A549 (cell line): ENCODE measurements at regions not wholly inside any gene's neighbourhood (a gene's known extent, or its start where the extent isn't known, plus 50 kb on each side); places are given as distances from the start of the nearest gene placed in this dataset.

ENCODE experiments used
- ATAC-seq, 2 experiments: fragments of 200-7000 bp in 1 of 2; fragments of >200 bp in 1 of 2; cut with Nextera tagmentation in 1 of 2; cut with Tn5 transposase in 1 of 2; 3 replicates each; pipeline versions ENCODE4 v1.8.0 to v1.9.1; 2018 to 2020; ENCODE audit warnings: mild to moderate bottlenecking in 1 of 2, moderate library complexity in 1 of 2
- CTCF ChIA-PET: fragments of 300-600 bp; sonication (Branson Sonifier 250); formaldehyde crosslinking; extraction: SDS; loops from one replicate; lab custom pipeline; 2021; ENCODE audit warnings: antibody characterized with exemption, inconsistent platforms; lab: Yijun Ruan, JAX
- POLR2A ChIA-PET: fragments of 350-600 bp; formaldehyde crosslinking; extraction: SDS; loops from one replicate; lab custom pipeline; 2021; ENCODE audit warnings: antibody characterized with exemption, inconsistent platforms; lab: Yijun Ruan, JAX
- DNase-seq, 2 experiments: peaks; one replicate each; pipeline versions ENCODE4 v3.0.0 to v3.0.0-alpha.2; 2011 to 2016; ENCODE audit warnings: low read depth in 1 of 2, low spot score in 1 of 2
- FAIRE-seq: peaks from 2 replicates; lab custom pipeline; 2011; peaks lifted over from hg19 to GRCh38; lab: Jason Lieb, UNC
- H3K27ac ChIP-seq, 2 experiments: fragments of >200 bp; sonication (Bioruptor Twin); formaldehyde crosslinking; 3 replicates each; pipeline ENCODE4 v1.5.1; 2016 to 2017
- H3K4me1 ChIP-seq: fragments of >200 bp; sonication (Bioruptor Twin); formaldehyde crosslinking; 3 replicates; pipeline ENCODE4 v1.6.1; 2016
- H3K4me2 ChIP-seq: fragments of >200 bp; sonication (Bioruptor Twin); formaldehyde crosslinking; 3 replicates; pipeline ENCODE4 v1.6.1; 2016
- H3K4me3 ChIP-seq: fragments of >200 bp; sonication (Bioruptor Twin); formaldehyde crosslinking; 3 replicates; pipeline ENCODE4 v1.5.1; 2016
- H3K9me3 ChIP-seq: fragments of >200 bp; sonication (Bioruptor Twin); formaldehyde crosslinking; 3 replicates; pipeline ENCODE4 v1.6.1; 2016
- CBX8 ChIP-seq: fragments of 200-600 bp; sonication (generic); IDR thresholded peaks from 2 replicates; pipeline ENCODE4 v1.6.1; 2016
- CEBPB ChIP-seq, 2 experiments: fragments of >200 bp in 1 of 2; sonication (Bioruptor Twin) in 1 of 2; formaldehyde crosslinking in 1 of 2; IDR thresholded peaks; 2 replicates each; pipeline ENCODE4 v1.6.1; 2012 to 2016
- CHD2 ChIP-seq: fragments of 150-350 bp; IDR thresholded peaks from 2 replicates; pipeline ENCODE4 v1.6.1; 2014; ENCODE audit warnings: low read length; ENCODE audit not compliant: partially characterized antibody
- CHD4 ChIP-seq: fragments of 200-600 bp; sonication (generic); IDR thresholded peaks from 2 replicates; pipeline ENCODE4 v1.6.1; 2016; ENCODE audit warnings: antibody characterized with exemption, mild to moderate bottlenecking, borderline replicate concordance
- ELK1 ChIP-seq: fragments of 150-350 bp; IDR thresholded peaks from 2 replicates; pipeline ENCODE4 v1.6.1; 2014; ENCODE audit warnings: low read depth, mild to moderate bottlenecking, low read length
- ESRRA ChIP-seq: fragments of 150-350 bp; IDR thresholded peaks from 2 replicates; pipeline ENCODE4 v1.6.1; 2014; ENCODE audit warnings: mild to moderate bottlenecking, low read length, borderline replicate concordance
- FOSL2 ChIP-seq, 2 experiments: fragments of 450-650 bp in 1 of 2; fragments of >200 bp in 1 of 2; sonication (Bioruptor Twin) in 1 of 2; formaldehyde crosslinking; IDR thresholded peaks; 2 replicates each; pipeline versions ENCODE4 v1.5.0 to v1.6.1; 2016 to 2020; ENCODE audit warnings: mild to moderate bottlenecking in 1 of 2, moderate library complexity in 1 of 2
- HES2 ChIP-seq: fragments of >200 bp; sonication (Bioruptor Twin); formaldehyde crosslinking; IDR thresholded peaks from 2 replicates; pipeline ENCODE4 v1.6.1; 2016
- HMGXB4 ChIP-seq: fragments of 250-450 bp; sonication (Bioruptor Pico); IDR thresholded peaks from 2 replicates; pipeline ENCODE4 v1.5.0; 2021; ENCODE audit warnings: mild to moderate bottlenecking, moderate library complexity, borderline replicate concordance
- JUN ChIP-seq, 2 experiments: fragments of >200 bp; sonication (Bioruptor Twin); formaldehyde crosslinking; IDR thresholded peaks; 2 replicates in 1 of 2; 3 replicates in 1 of 2; pipeline ENCODE4 v1.6.1; 2016 to 2017
- KDM5A ChIP-seq: fragments of 200-600 bp; sonication (generic); IDR thresholded peaks from 2 replicates; pipeline ENCODE4 v1.6.1; 2016; ENCODE audit warnings: antibody characterized with exemption, mild to moderate bottlenecking
- MAFK ChIP-seq: fragments of 450-650 bp; IDR thresholded peaks from 2 replicates; pipeline ENCODE4 v1.6.1; 2014; ENCODE audit not compliant: partially characterized antibody
- NPAS2 ChIP-seq: fragments of 250-450 bp; sonication (Bioruptor Pico); IDR thresholded peaks from 2 replicates; pipeline ENCODE4 v1.8.0; 2022; ENCODE audit warnings: mild to moderate bottlenecking, moderate library complexity, borderline replicate concordance
- NR3C1 ChIP-seq: fragments of >200 bp; sonication (Bioruptor Twin); formaldehyde crosslinking; IDR thresholded peaks from 3 replicates; pipeline ENCODE4 v1.6.1; 2017
- TP53 ChIP-seq: fragments of 250-450 bp; sonication (Bioruptor Pico); IDR thresholded peaks from 2 replicates; pipeline ENCODE4 v1.5.0; 2021; ENCODE audit warnings: mild to moderate bottlenecking, moderate library complexity
- WGBS: methylation state at CpG from one replicate; pipeline ENCODE4 v1.1.6; 2017; ENCODE audit errors: missing lambda C conversion rate; 5-methylcytosine and 5-hydroxymethylcytosine counted together
- TF ChIP-seq, protein P1 (sequence below): fragments of 450-650 bp; IDR thresholded peaks from 2 replicates; pipeline ENCODE4 v1.6.1; 2014; ENCODE audit warnings: antibody characterized with exemption
- TF ChIP-seq, protein P2 (sequence below): fragments of >200 bp; sonication (Bioruptor Twin); formaldehyde crosslinking; IDR thresholded peaks from 3 replicates; pipeline ENCODE4 v1.5.1; 2016
- TF ChIP-seq, protein P3 (sequence below): IDR thresholded peaks from 2 replicates; pipeline ENCODE4 v1.6.1; 2012
- TF ChIP-seq, protein P4 (sequence below): IDR thresholded peaks from 2 replicates; pipeline ENCODE4 v1.6.1; 2012
- TF ChIP-seq, protein P5 (sequence below): fragments of 200-600 bp; sonication (generic); IDR thresholded peaks from 2 replicates; pipeline ENCODE4 v1.6.1; 2016; ENCODE audit warnings: antibody characterized with exemption, mild to moderate bottlenecking, moderate library complexity

DNA sequence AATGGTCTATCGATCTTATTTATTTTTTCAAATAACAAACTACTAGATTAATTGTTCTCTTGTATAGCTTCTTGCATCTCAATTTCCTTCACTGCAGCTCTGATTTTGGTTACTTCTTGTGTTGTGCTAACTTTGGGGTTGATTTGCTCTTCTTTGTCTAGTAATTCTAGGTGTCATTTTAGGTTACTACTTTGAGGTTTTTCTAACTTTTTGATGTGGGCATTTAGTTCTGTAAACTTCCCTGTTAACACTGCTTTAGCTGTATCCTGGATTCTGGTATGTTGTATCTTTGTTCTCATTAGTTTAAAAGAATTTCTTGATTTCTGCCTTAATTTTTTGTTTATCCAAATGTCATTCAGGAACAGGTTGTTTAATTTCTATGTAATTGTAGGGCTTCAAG lies 1188.0 kb downstream of the DNAJB9 start:
- H3K9me3 ChIP-seq, result no peaks in the 10 kb centered on the region

GRCh38 chr7:109763611-109764010 lies 1193.9 kb downstream of the DNAJB9 start:
- DNase-seq (no peak), ATAC-seq (no peak), FAIRE-seq (no peak)
- Histone ChIP-seq H3K4me3 (no peak overlapping the region), H3K4me1 (no peaks in the 10 kb centered on the region), H3K27ac (no peak overlapping the region), H3K4me2 (no peak overlapping the region), H3K9me3 (no peaks in the 10 kb centered on the region)
- TF ChIP-seq CBX8 (no peak), HMGXB4 (CRISPR knock-in tag) (no peak), JUN (IDR thresholded peaks at IDR 0.05) (no peak)
- 12% methylated on average over 3 of the region's 3 CpGs for WGBS
- CTCF ChIA-PET, result interaction anchor here (0.6 kb wide), 1 partner anchor 297 kb away, joined by 3 read pairs; no protein-coding TSS in a partner anchor
- POLR2A ChIA-PET, result no interaction called here

More for the DNA sequence above, 1188.0 kb downstream of the DNAJB9 start:
- no peak overlapping the region for H3K4me2 ChIP-seq
- no peaks in the 10 kb centered on the region for H3K4me1 ChIP-seq
- ChIA-PET CTCF (no interaction called here), POLR2A (no interaction called here)
- no peak overlapping the region for H3K27ac ChIP-seq
- no peak overlapping the region for H3K4me3 ChIP-seq
- FAIRE-seq (no peak), DNase-seq (no peak), ATAC-seq (no peak)
- TF ChIP-seq, protein P1, sequence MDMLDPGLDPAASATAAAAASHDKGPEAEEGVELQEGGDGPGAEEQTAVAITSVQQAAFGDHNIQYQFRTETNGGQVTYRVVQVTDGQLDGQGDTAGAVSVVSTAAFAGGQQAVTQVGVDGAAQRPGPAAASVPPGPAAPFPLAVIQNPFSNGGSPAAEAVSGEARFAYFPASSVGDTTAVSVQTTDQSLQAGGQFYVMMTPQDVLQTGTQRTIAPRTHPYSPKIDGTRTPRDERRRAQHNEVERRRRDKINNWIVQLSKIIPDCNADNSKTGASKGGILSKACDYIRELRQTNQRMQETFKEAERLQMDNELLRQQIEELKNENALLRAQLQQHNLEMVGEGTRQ, result no peak
- TF ChIP-seq HES2 (no peak), NPAS2 (no peak), HMGXB4 (CRISPR knock-in tag) (no peak), ELK1 (no peak), CBX8 (no peak), NR3C1 (no peak), ESRRA (no peak), JUN (IDR thresholded peaks at IDR 0.05) (no peak)
- TF ChIP-seq, protein P2, sequence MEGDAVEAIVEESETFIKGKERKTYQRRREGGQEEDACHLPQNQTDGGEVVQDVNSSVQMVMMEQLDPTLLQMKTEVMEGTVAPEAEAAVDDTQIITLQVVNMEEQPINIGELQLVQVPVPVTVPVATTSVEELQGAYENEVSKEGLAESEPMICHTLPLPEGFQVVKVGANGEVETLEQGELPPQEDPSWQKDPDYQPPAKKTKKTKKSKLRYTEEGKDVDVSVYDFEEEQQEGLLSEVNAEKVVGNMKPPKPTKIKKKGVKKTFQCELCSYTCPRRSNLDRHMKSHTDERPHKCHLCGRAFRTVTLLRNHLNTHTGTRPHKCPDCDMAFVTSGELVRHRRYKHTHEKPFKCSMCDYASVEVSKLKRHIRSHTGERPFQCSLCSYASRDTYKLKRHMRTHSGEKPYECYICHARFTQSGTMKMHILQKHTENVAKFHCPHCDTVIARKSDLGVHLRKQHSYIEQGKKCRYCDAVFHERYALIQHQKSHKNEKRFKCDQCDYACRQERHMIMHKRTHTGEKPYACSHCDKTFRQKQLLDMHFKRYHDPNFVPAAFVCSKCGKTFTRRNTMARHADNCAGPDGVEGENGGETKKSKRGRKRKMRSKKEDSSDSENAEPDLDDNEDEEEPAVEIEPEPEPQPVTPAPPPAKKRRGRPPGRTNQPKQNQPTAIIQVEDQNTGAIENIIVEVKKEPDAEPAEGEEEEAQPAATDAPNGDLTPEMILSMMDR, result no peak
- TF ChIP-seq, protein P3, sequence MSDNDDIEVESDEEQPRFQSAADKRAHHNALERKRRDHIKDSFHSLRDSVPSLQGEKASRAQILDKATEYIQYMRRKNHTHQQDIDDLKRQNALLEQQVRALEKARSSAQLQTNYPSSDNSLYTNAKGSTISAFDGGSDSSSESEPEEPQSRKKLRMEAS, result no peak
- WGBS, result 13% methylated on average over 1 of the region's 1 CpG

DNA sequence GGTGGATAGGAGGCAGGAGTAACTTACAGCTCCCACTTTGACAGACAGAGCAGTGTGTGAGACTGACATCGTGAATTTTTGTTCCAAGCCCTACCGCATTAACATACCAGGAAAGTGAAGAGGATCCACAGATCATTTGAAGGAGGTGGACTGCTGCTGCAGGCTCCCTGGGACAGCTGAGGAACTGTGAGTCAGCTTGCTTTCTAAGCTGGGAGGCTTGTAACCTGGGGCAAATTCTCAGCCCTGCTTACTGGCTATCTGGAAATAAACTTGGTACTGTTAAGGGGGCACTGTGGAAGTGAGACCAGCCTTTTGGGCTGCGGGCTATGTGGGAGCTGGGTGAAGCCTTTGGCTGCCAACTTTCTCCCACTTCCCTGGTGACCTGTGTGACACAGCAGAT lies 1202.5 kb downstream of the DNAJB9 start:
- CTCF ChIA-PET, result no interaction called here
- ATAC-seq (no peak), DNase-seq (no peak), FAIRE-seq (no peak)
- 44% methylated on average over 2 of the region's 3 CpGs for WGBS
- Histone ChIP-seq H3K4me3 (no peak overlapping the region), H3K4me1 (no peaks in the 10 kb centered on the region), H3K9me3 (no peaks in the 10 kb centered on the region), H3K27ac (no peak overlapping the region), H3K4me2 (no peak overlapping the region)
- POLR2A ChIA-PET, result no interaction called here
- TF ChIP-seq TP53 (CRISPR knock-in tag) (no peak), CHD4 (no peak), CBX8 (no peak), FOSL2 (IDR thresholded peaks at IDR 0.05) (no peak), FOSL2 (CRISPR knock-in tag; IDR thresholded peaks at IDR 0.05) (no peak), KDM5A (no peak), CEBPB (IDR thresholded peaks at IDR 0.05) (no peak), MAFK (no peak), CHD2 (no peak)
- TF ChIP-seq, protein P4, sequence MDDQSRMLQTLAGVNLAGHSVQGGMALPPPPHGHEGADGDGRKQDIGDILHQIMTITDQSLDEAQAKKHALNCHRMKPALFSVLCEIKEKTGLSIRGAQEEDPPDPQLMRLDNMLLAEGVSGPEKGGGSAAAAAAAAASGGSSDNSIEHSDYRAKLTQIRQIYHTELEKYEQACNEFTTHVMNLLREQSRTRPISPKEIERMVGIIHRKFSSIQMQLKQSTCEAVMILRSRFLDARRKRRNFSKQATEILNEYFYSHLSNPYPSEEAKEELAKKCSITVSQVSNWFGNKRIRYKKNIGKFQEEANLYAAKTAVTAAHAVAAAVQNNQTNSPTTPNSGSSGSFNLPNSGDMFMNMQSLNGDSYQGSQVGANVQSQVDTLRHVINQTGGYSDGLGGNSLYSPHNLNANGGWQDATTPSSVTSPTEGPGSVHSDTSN, result no peak
- TF ChIP-seq, protein P5, sequence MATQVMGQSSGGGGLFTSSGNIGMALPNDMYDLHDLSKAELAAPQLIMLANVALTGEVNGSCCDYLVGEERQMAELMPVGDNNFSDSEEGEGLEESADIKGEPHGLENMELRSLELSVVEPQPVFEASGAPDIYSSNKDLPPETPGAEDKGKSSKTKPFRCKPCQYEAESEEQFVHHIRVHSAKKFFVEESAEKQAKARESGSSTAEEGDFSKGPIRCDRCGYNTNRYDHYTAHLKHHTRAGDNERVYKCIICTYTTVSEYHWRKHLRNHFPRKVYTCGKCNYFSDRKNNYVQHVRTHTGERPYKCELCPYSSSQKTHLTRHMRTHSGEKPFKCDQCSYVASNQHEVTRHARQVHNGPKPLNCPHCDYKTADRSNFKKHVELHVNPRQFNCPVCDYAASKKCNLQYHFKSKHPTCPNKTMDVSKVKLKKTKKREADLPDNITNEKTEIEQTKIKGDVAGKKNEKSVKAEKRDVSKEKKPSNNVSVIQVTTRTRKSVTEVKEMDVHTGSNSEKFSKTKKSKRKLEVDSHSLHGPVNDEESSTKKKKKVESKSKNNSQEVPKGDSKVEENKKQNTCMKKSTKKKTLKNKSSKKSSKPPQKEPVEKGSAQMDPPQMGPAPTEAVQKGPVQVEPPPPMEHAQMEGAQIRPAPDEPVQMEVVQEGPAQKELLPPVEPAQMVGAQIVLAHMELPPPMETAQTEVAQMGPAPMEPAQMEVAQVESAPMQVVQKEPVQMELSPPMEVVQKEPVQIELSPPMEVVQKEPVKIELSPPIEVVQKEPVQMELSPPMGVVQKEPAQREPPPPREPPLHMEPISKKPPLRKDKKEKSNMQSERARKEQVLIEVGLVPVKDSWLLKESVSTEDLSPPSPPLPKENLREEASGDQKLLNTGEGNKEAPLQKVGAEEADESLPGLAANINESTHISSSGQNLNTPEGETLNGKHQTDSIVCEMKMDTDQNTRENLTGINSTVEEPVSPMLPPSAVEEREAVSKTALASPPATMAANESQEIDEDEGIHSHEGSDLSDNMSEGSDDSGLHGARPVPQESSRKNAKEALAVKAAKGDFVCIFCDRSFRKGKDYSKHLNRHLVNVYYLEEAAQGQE, result no peak
